ENCODE measurements at regions not wholly inside any gene's neighbourhood (a gene's known extent, or its start where the extent isn't known, plus 50 kb on each side); places are given as distances from the start of the nearest gene placed in this dataset.
"Not testable (repeated sequence)": the region's sequence is repeated elsewhere in the genome, so short reads cannot be mapped to it uniquely, and the experiment has no call there.

DNA sequence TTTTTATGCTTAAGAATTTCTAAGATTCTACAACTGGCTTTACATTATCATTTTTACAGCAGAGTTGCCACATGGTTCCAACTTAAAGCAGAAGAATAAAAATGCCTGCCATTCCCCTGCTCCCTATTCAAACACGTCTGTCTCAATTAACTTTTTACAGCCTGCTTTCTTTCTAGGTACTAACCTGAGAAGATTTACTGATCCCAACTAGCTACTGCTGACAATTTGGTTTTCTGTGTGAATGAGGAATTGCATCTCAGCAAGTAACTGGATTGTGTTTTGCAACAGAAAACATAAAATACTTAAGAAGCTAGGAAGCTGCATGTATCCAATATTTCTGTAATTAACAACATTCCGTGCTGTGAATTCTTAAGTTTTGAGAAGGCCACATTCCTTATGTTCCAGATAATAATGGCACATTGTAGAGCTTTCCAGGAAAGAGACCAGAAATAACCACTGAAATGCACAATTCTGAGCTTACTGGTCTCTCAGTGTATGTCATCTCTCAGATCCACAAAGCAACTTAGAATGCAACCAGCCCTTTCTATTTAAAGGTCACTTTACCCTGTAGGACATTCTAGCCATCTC, 306.8 kb upstream of the NMUR2 start:
- no peak for DNase-seq

DNA sequence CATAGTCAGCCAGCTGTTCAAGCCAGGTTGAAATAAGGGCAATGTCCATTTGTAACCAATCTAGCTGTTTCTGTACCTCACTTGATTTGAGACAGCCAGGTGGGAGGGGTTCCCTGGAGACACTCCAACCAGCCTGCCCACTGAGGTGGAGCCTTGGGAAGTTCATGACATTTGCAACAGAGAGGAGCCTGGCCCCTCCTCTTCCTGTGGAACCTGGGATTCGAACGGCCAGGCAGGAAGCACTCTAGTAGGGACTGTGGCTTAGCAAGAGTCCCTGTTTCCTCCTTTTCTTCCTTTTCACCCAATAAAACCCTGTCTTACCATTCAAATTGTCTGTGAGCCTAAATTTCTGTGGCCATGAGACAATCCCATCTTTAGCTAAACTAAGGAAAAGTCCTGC, 312.3 kb upstream of the NMUR2 start:
- DNase-seq = no peak

DNA sequence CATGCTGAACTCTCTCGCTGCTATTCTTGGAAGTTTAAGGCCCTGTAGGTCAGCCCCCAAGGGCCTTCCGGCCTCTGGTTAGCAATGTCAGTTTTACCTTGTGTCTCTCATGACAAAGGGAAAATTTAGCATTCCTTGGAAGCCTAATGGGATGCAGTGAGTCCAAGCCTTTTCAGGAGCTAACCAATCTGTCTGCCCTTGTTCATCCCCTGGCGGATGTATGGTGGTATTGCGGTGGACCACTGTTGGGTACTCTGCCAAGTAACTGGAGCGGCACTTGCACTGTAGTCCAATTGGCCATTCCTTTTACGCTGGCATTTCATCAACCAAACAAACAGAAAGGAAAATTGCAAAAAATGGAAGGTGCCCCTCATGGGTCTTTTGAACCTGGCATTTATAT, 318.4 kb upstream of the NMUR2 start:
- DNase-seq = no peak

DNA sequence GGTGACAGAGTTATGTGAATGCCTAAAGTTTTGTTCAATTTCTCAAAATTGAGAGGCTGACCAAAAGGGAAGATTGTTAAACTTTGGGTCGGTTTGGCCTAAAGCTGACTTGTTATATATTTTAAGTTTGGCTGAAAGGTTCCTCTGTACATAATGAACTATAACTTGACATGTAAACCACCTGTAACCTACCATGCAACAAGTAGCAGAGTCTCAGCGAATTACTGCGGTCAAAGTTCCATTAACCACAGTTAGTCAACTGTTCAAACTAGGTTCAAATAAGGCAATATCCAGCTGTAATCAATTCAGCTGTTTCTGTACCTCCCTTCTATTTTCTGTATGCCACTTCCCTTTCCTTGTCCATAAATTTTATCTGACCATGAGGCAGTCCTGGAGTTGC, 325.1 kb upstream of the NMUR2 start:
- DNase-seq = no peak

DNA sequence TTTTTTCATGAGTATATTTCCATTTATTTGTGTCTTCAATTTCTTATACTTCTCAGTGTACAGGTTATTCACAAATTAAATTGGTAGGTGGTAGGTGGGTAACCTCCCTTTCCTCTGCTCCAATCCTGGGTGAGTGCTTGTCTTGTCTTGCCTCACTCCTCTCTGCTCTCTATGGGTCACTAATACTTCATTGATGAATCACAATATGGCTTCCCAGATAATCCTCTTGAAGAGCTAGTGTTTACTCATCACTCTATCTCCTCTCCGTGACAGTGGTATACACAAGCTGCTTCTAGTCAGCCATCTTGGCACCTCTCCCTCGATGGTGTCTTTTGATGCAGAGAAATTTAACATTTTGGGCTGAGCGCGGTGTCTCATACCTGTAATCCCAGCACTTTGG, 331.8 kb upstream of the NMUR2 start:
- no peak for DNase-seq

DNA sequence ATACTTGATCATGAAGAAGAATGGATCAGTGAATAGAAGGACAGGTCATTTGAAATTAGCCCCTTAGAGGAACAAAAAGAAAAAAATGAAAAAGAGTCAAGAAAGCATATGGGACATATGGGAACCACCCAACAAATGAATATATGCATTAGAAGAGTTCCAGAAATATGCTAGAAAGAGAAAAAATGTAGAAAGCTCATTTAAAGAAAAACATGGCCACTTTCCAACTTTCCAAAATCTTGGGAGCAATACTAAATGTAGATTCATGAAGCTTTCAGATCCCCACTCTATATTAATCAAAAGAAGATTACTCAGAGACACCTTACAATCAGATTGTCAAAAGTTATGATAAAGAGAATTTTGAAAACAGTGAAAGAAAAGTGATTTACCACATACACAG, 334.8 kb upstream of the NMUR2 start:
- DNase-seq = no peak

DNA sequence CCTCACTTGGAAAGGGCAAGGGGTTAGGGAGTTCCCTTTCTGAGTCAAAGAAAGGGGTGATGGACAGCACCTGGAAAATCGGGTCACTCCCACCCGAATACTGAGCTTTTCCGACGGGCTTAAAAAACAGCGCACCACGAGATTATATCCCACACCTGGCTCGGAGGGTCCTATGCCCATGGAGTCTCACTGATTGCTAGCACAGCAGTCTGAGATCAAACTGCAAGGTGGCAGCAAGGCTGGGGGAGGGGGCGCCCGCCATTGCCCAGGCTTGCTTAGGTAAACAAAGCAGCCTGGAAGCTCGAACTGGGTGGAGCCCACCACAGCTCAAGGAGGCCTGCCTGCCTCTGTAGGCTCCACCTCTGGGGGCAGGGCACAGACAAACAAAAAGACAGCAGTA, 336.0 kb upstream of the NMUR2 start:
- not testable (repeated sequence) for DNase-seq

DNA sequence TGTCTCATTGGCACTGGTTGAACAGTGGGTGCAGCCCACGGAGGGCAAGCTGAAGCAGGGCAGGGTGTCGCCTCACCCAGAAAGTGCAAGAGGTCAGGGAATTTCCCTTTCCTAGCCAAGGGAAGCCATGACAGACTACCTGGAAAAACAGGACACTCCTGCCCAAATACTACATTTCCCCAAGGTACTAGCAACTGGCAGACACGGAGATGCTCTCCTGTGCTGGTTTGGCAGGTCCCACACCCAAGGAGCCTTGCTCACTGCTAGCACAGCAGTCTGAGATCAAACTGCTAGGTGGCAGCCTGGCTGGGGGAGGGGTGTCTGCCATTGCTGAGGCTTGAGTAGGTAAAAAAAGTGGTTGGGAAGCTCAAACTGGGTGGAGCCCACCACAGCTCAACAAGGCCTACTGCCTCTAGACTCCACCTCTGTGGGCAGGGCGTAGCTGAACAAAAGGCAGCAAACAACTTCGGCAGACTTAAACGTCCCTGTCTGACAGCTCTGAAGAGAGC, 382.7 kb upstream of the NMUR2 start:
- not testable (repeated sequence) for DNase-seq

DNA sequence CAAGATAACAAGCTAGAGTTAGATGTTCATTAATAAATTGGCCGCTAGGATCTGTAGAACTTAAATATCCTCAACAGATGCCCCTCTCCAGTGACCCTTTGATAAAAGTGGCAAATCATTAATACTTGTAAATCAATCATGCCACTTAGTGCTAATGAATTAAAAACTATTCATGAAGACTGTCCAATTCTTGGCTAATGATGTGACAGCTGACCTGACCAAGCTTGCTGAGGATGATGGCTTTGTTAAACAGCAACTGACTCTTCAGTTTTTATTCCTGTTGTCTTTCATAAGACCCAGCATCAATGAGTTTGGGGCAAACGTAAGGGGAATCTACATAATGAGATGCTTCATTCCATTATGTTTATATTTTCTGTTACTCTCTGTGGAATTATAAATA, 396.8 kb upstream of the NMUR2 start:
- no peak for DNase-seq

DNA sequence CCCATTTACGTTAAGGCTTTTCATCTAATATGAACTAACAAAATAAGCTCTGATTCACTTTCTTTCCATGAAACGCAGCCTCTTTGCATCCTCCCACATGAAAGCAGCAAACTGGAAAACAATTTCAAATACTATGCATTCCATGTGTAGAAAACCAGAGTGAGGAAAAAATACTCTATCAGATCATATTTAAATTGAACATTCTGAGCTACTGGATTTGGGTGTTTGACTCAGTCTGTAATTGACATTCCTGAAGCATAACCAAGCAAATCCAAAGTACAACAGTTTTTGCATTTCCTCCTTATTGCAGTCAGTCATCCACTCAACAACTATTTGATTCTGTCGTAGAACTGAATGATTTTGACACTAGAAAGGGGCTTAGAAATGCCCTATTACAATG, 399.1 kb upstream of the NMUR2 start:
- DNase-seq = no peak

DNA sequence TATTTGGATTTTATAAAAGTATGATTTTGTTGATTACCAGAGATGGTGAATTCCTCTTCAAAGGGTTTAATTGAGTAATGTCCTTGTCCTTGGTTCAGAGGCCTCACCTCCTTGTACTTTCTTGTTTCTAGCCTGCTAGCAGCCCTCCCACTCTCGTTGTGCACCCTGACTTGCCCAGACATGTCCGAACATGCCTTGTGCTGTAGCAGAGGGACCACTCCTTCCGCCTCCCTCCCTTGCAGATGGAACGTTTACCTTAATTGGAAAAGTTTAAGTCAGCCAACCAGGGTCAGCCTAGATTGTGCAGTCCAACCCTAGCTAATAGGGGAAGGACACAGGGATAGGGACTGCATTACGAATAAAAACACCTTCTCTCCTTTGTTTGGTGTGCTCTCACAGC, 406.9 kb upstream of the NMUR2 start:
- DNase-seq = no peak

DNA sequence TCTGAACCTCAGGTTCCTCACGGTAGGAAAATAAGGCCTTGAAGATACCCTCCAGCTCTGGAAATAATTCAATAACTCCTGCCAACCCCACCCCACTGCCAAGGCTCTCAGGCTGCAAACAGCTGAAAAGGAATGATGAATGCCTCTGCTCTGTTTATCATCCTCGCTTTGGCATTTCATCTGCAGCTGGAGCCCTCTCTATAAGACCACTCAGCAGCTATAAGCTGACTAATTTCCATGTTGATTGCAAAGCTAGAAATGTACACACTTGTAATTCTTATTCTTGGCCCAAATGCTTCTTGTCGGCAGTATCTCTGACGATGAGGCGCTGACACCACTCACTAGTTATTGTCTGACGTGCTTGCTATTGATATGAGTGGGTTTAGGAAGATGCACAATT, 408.4 kb upstream of the NMUR2 start:
- no peak for DNase-seq

DNA sequence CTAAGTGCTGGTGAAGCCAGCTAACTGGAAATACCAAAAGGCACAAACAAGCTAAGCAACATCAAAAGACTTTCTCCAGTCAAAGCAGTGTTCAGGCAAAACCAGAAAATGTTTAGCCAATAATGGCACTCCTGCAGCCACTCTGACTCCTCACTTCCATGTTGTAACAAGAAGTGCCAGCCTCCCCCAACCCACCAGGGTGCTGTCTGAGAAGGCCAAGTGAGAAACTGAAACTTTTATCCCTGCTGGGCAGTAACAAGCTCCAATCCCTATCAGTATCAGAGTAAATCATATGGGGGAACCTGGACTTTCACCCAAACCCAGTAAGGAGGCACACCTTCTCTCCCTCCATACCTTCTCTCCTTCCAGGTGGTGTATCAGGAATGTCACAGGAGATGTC, 414.8 kb upstream of the NMUR2 start:
- no peak for DNase-seq

DNA sequence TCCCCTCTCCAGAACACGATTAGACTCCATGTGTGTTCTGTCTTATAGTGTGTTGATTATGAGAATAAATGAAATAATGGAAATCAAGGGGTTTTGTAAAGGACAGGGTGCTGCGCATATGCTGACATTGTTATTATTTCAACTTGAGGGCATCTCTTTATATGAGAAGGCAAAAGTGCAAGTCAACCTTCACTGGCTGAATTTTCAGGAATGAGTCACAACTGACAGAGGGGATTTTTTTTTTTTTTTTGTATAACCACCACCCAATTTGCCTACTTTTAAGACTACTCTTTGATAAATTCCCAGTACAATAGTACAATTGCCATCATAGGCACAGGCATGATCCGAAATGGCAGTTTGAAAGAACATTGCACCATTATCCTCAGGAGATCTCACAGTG, 419.2 kb upstream of the NMUR2 start:
- DNase-seq = no peak

DNA sequence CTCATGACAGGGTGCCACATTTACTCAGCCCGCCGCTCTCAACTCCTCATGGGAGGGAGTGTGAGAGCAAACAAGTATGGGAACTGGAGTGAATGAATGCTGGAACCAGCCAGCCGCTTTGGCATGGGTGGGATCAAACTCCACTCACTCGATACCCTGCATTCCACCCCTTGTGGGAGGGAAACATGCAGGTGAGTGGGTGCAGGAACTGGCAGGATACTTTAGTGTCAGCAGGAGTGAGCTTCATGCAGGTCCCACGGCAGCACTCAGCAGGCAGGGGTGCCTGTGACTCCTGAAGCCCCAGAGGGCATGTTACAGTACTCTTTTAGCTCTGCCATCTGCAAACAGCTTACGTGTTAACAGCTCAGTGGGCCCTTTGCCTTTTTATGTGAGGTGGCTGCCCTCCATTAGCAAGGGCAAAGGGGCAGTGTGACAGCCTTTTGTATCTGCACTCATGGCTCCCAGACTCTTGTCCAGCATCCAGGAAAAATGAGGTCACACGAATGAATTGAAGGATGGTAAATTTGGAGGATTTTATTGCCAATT, 433.2 kb upstream of the NMUR2 start:
- no peak for DNase-seq

DNA sequence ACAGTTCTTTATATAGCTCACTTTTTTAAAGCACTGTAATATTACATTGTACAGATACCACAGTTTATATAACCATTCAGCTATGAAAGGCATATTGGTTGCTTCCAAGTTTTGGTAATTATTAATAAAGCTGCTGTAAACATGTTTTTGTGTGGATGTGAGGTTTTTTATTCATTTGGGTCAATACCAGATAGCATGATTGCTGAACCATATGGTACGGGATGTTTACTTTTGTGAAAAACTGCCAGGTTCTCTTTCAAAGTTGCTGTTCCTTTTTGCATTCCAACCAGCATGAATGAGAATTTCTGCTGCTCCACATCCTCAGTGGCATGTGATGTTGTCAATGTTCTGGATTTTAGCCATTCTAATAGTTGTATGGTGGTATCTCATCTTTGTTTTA, 439.6 kb upstream of the NMUR2 start:
- no peak for DNase-seq

DNA sequence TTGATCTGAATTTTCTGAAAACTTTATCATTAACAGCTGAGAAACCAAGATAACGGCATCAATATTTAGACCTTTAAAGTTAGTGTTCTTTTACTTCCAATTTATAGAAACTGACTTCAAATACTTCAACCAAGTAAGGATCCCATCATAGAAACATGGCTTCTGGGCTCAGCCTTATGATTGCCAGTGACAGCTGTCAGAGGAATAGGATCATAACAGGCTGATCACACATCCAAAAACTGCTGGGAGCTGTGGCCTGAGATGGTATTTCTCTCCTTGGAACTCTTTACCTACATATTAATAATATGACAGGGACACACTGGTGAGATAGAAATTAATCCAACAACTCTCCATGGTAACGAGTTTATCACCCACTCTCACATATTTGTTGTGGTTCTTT, 448.3 kb upstream of the NMUR2 start:
- no peak for DNase-seq

DNA sequence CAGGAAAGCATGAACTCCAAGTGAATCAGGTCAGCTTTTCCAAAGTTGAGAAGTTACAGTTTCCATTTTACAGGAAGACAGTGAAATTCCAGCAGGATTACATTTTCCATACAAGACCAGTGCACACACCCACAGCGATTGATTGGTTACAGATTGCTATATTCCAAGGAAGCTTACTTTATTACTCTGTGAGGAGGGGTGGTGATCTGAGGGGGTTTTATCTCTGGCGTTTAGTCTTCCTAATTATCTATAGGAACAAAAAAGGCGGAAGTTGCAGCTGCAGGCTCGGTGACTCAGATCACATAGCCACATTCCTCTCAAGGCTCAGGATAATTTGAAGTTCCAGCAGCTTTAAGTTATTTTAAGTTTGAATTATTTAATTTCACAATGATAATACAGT, 450.4 kb upstream of the NMUR2 start:
- no peak for DNase-seq

DNA sequence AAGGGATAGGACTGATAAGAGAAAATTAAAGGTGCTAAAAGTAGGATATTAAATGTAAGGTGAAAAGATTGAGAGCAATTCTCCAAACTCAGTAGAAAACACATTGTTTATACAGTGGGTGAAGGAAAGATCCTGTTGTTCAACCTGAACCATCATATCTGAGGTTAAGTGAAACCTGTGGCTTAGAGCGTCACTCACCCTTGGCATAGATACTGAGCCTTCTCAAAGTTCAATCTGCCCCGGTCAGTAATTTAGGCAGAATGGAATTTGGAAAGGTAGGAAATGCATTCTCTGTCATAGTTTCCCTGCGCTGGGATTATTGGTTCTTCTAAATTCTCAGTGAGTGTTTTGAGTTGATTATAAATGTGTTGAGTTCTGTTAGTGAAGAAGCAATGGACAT, 456.2 kb upstream of the NMUR2 start:
- no peak for DNase-seq

DNA sequence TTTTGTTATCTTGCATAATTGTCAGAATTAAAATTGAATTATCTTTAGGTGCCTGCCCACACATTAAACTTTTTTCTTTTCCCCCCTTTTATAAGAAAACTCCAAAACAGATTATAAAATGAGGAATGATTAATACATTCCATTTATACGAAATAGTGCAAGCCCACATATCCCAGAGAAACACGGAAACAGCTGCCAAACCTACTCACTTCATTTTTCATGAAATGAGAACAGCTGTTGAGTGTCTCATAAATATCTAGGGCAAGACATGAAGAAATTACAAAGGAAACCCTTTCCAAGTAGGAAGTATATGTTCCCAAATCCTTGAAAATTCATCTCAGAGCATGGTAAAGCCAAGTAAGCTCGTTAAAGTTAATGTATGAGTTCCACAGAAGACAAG, 459.4 kb upstream of the NMUR2 start:
- DNase-seq = no peak

DNA sequence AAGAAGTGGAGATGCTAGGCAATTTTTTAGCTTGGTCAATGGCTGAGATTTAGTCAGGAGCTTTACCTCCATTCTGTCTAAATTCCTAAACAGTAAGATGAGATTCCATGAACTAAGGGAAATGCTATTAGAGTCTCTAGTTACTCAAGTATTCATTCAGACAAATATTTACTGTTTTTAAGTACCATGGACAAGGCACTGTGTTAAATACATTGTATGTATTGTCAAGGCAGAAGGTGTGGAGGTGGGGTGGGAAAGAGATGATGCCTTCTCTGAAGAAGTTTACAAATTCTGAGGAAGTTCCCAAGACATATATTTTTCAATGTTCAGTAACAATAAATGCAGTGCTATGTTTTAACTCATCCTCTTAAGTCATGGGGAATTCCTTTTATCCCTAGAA, 459.9 kb upstream of the NMUR2 start:
- no peak for DNase-seq

DNA sequence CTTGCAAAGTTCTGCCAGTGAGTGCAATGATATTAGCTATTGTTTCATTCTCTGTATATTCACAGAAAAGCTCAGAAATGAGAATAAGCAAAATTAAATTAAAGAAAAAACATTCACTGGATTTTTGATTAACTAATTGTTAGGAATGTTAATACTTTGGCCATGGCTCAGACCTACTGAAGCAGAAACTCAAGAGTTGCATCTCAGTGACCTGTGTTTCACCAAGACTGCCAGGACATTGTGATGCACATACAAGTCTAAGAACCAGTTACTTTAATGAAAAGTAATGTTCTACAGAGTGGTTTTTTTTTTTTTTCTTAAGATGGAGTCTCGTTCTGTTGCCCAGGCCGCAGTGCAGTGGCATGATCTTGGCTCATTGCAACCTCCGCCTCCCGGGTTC, 464.9 kb upstream of the NMUR2 start:
- DNase-seq = no peak

DNA sequence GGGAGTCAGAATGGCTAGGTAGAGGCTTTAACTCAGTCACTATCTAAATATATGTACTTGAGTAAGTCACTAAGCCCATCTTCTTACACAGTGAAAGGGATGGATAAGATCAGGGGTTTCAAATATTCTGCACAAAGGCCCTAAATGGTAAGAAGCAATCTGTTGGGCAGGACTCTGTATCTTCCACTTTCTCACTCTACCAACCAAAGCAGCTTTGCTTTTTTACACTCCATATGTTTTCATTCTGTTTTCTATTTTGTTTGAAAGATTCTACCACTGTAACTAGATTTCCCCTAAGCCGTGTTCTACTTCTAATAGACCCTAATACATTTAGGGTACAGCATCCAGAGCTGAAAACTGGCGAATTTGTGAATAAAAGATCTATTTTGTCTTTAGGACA, 477.5 kb upstream of the NMUR2 start:
- DNase-seq = no peak

DNA sequence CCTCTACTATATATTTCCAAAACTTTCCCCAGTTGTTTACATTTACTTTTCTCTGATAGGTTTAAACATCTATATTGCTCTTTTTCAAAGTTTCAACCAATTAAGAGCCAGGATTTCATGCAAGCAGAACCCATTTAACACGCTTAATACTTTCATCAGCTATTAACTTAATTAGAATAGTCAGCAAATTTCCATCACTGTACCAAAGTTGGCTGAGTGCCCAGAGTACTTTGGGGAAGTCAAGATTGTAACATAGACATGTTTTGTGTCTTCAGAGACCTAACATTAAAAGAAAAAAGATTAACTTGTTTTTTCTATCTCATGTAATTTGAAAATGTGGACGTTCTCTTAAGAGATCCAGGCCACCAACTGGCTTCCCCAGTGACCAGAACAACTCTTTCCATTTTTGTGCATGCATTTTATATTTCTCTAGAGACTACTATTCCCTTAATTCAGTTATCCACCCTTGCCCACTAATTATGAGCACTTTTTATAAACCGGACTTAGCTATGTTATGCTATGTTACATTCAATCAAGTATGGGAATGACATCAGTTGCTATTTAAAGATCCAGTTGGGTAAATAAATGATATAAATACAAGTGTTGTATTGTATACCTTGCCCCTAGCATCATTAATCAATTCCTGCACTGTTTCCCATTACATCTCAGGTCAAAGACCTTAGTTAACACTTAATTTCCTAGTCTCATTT, 478.1 kb upstream of the NMUR2 start:
- DNase-seq = no peak

DNA sequence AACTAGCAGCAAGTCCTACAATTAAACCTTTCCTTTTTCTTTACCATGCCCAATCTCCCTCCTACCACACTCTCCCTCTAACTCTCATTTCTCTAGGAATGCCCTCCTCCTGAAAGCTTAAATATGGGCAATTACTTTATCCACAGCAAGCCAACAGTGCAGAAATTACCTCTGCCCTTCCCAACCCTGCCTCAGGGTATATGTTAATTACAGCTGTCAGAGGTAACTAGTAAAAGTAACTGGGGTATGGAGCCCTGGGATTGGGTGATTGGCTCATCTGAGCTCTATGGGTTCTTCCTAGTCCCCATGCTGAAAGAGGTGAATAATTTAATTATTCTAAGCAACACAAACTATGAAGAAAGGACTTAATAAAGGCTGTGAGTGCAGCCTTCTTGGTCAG, 478.9 kb upstream of the NMUR2 start:
- no peak for DNase-seq
